HuH-7.5 (cell line): ENCODE measurements at regions not wholly inside any gene's neighbourhood (a gene's known extent, or its start where the extent isn't known, plus 50 kb on each side); places are given as distances from the start of the nearest gene placed in this dataset.
"Not testable (repeated sequence)": the region's sequence is repeated elsewhere in the genome, so short reads cannot be mapped to it uniquely, and the experiment has no call there.

Experiments used
- DNase-seq: peaks from one replicate; pipeline ENCODE4 v3.0.0; 2011; ENCODE audit warnings: low spot score

DNA sequence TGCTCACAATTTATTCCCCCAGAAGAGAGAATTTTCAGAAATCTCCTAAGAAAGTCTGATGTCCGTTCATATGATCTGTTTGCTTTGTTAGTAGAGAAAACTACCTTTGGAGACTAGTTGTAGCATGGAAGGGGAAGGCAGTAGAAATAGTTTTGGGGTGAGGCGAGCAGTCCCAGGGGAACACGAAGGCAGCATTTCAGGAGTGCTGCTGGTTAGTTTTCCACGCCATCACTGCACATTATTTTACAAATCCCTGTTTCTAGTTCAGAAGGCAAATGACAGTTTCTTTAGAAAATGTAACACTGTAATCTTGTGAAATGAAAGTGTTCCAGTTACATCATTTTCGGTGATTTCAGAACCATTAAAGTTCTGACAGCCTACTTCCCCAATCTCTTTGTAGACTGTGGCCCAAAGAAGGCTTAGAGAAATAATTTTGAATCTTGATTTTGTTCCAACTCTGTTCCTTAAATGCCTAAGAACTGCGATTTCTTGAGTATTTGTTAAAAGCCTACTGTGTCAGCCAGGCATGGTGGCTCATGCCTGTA lies 123.8 kb downstream of the LAT start:
- DNase-seq, result not testable (repeated sequence)

GRCh38 chr16:29107299-29107698 lies 122.4 kb downstream of the LAT start:
- no peak for DNase-seq

GRCh38 chr16:29106259-29106908 lies 121.5 kb downstream of the LAT start:
- DNase-seq, result not testable (repeated sequence)

DNA sequence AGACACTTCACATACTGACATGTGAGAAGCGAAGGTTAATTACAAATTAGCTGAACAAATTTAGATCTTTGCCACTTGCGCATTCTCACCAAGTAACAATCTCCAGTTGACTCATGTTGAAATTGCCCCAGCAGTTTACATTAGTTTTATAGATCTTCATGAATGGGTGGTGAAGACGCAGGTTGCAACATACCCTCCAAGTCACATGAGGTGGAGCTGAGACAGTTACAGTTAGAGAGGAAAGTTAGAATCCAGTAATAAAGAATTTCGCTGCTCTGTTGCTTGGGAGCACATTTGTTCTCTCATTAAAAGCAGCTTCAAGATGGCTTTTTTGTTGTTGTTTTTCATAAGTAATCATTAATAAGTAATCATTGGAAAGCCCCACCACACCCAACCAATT lies 119.7 kb downstream of the LAT start:
- not testable (repeated sequence) for DNase-seq

- DNase-seq, result not testable (repeated sequence)
Measured at GRCh38 chr16:29097965-29098364, 113.1 kb downstream of the LAT start.

- not testable (repeated sequence) for DNase-seq
Measured at GRCh38 chr16:29094729-29095624, 110.1 kb downstream of the LAT start.

GRCh38 chr16:29094325-29094724 lies 109.5 kb downstream of the LAT start:
- DNase-seq, result not testable (repeated sequence)

DNA sequence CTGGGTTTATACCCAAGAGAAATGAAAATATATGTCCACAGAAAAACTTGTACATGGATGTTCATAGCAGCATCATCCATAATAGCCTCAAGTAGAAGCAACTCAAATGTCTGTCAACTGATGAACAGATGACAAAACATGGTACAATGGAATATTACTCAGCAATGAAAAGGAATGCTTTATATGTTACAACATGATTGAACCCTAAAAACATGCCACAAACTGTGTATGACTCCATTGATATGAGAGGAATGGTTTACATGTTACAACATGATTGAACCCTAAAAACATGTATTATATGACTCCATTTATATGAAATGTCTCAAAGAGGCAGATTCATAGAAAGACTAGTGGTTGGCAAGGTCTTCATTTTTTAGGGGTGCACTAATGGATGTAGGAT lies 104.8 kb downstream of the LAT start:
- not testable (repeated sequence) for DNase-seq

- not testable (repeated sequence) for DNase-seq
Measured at GRCh38 chr16:29087673-29088072, 102.8 kb downstream of the LAT start.

- DNase-seq, result not testable (repeated sequence)
Measured at GRCh38 chr16:29081829-29082639, 97.2 kb downstream of the LAT start.

DNA sequence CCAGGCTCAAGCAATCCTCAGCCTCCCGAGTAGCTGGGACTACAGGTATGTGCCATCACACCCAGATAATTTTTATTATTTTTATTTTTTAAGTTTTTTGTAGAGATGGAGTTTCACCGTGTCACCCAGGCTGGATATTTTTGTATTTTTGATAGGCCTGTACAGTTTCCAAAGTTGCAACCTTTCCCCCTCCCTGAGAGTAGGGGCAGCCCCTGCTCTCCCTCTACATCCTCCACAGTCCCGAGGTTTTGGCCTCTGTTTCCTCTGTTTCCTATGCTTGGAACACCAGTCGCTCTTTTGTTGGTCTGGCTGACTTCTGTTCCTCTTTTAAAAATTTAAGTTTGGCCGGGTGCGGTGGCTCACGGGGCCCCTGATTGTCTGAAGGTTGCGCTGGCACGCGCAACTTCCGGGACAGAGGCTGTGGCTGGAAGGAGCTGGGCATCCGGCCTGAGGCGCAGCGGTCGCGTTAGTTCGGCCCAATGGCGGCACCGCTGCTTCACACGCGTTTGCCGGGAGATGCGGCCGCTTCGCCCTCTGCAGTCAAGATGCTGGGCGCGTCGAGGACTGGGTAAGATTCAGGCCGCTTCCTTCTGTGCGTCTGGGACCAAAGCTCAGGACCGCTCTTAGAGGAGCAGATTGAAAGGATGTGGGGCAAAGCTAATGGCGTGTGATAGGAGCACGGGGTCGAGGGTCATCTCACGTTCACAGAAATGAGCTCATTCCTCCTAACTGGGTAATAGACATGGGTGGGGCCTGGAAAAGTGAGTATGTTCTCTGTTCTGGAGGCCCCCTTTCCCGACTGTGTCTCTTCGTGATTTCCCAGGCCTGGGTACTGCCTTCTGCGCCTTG lies 89.9 kb downstream of the LAT start:
- DNase-seq, result not testable (repeated sequence)

DNA sequence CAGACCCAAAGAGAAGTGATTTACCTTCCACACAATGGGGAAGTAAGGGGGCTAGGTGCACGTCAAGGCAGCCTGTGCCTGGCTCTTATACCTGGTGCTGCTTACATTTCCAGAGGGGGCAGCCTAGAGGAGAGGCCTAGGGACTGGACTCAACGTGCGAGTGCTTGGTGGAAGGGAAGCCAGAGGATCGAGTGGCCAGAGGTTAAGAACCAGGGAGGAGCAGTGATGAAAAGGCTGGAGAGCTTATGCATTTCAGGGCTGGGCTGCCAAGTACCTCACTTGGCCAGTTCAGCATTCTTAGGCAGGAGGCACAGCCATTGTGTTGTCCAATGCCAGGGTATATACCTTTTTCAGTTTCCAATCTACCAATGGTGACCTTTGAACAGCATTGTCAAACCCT lies 77.4 kb downstream of the LAT start:
- not testable (repeated sequence) for DNase-seq

GRCh38 chr16:29061467-29061921 lies 76.6 kb downstream of the LAT start:
- not testable (repeated sequence) for DNase-seq

- not testable (repeated sequence) for DNase-seq
Measured at GRCh38 chr16:29060022-29060810, 75.4 kb downstream of the LAT start.

- not testable (repeated sequence) for DNase-seq
Measured at GRCh38 chr16:29059575-29059974, 74.7 kb downstream of the LAT start.
